Activated T-helper 1 cell treated with anti-CD3 and anti-CD28 coated beads, Interleukin-12 subunit alpha, Interleukin-12 subunit beta, Interleukin-2, Interleukin-4 antibody, amounts not matched to agents 30 ng/mL and 10 ng/mL and 1 ng/mL, durations not matched to agents 14 hours and 24 hours and 36 hours (primary cell): ENCODE measurements at regions not wholly inside any gene's neighbourhood (a gene's known extent, or its start where the extent isn't known, plus 50 kb on each side); places are given as distances from the start of the nearest gene placed in this dataset.

Experiments
- DNase-seq: peaks from one replicate; pipeline ENCODE4 v3.0.0; 2021; ENCODE audit warnings: low spot score
- H3K27ac Mint-ChIP-seq: one replicate; pipeline ENCODE4 v1.8.0; 2021; ENCODE audit warnings: mild to moderate bottlenecking, mixed read lengths
- H3K27me3 Mint-ChIP-seq: one replicate; pipeline ENCODE4 v1.8.0; 2022; ENCODE audit warnings: mild to moderate bottlenecking, moderate library complexity, mixed read lengths; ENCODE audit not compliant: insufficient read depth
- H3K36me3 Mint-ChIP-seq: one replicate; pipeline ENCODE4 v1.8.0; 2021; ENCODE audit warnings: low read depth, mixed read lengths
- H3K4me1 Mint-ChIP-seq: one replicate; pipeline ENCODE4 v1.8.0; 2021; ENCODE audit warnings: low read depth, mixed read lengths
- H3K4me3 Mint-ChIP-seq: one replicate; pipeline ENCODE4 v1.8.0; 2021; ENCODE audit warnings: mild to moderate bottlenecking, moderate library complexity, mixed read lengths
- H3K9me3 Mint-ChIP-seq: one replicate; pipeline ENCODE4 v1.8.0; 2021; ENCODE audit warnings: mixed read lengths
- intact Hi-C: fragments of 100-400 bp; cut with micrococcal nuclease; formaldehyde crosslinking; loops from one replicate; pipeline ENCODE4 v1.15.1; 2024

DNA sequence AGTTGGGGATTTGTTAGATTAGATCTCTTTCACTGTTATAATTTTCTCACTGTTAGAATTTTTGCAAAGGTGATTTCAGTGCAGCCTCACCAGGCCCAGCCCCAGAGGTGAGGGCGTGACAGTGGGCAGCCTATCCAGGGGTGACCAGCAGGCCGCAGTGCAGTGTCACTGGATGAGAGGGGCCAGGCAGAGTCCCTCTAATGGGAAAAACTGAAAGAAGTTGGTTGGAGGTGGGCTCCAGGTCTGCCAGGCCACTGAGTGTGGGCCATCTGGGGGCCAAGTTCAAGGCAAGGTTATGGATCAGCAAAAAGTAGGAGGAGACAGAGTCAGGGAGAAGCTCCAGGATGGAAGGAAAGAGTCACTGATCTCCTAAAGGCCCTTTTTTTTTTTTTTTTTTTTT lies 90.5 kb upstream of the SDK1 start:
- H3K9me3 Mint-ChIP-seq = no peaks in the 10 kb centered on the region
- H3K27me3 Mint-ChIP-seq = peaks cover 4% of the 10 kb centered on the region
- H3K4me3 Mint-ChIP-seq = no peak overlapping the region
- no peak for DNase-seq
- intact Hi-C loops = no loop called here
- H3K27ac Mint-ChIP-seq = no peak overlapping the region
- H3K4me1 Mint-ChIP-seq = no peaks in the 10 kb centered on the region
- no peaks in the 10 kb centered on the region for H3K36me3 Mint-ChIP-seq

DNA sequence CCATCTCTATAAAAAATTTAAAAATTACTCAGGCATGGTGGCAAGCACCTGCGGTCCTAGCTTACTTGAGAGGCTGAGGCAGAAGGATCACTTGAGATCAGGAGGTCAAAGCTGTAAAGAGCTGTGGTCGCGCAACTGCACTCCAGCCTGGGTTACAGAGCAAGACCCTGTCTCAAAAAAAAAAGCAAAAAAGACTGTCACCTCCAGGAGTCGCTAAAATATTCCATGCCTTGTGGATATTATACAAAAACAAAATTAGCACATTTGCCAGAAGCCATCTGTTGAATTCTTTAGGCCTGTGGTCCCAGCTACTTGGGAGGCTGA lies 87.0 kb upstream of the SDK1 start:
- Mint-ChIP-seq H3K36me3 (no peaks in the 10 kb centered on the region), H3K4me1 (no peaks in the 10 kb centered on the region), H3K9me3 (no peaks in the 10 kb centered on the region), H3K27me3 (peaks cover 10% of the 10 kb centered on the region), H3K4me3 (no peak overlapping the region), H3K27ac (no peak overlapping the region)
- DNase-seq = no peak
- intact Hi-C loops = no loop called here

DNA sequence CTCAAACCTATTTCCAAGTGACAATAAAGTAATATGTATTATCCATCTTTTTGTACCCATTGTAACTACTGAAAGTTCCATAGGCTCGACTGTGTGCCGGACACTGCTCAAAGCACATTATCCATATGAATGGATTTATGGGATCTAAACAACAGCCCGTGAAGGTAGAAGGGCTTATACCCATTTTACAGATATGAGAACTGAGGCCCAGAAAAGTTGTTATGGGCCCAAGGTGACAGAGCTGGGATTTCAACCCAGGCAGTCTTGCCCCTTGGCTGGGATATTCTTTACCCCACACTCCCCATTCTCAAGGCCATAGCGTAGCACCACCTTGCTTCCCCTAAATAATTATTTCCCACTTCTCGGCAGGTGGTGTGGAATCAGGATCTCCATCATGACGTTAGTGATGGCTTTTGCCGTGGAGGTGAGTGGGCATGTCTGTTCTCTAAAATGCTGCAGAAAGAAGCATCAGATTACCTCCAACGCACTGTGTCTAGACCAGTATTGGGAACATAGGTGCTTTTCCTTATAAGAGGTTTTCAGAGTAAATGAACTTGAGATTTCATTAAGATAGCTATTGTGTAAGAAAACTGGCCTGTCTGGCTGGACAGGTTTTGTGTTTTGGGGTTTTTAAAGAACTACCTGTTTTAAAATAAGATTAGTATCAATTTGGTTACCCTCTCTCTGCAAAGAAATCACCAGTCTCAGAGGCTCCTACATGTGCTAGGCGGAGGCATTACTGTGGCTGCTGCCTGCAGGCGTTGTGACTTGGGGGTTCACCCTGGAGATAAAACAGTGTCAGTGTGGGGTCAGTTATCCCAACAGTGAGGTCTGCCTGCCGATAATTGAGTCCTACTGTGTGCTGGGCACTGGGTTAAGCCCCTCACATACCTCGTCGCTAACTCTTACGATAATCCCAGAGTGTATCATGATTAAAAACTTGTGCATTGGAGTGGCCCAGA lies 85.1 kb upstream of the SDK1 start:
- Mint-ChIP-seq H3K27me3 (peaks cover 8% of the 10 kb centered on the region), H3K4me3 (no peak overlapping the region), H3K9me3 (no peaks in the 10 kb centered on the region), H3K27ac (no peak overlapping the region), H3K4me1 (no peaks in the 10 kb centered on the region), H3K36me3 (no peaks in the 10 kb centered on the region)
- DNase-seq = no peak
- intact Hi-C loops = no loop called here

DNA sequence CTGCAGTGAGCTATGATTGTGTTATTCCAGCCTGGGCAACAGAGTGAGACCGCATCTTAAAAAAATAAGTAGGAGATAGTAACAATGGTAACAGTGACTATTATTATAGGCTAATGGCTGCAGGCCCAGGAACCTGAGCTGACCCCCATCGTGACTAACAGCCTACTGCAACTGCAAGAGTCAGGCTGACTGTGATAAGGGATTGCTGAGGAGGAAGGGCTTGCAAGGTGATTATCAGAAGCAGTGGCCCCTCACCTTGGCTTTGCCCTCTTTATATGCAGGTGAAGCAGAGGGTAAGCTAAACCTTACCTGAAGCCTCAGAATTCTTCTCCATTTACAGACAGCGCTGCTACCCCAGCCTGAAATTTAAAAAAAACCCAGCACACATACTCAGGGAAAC lies 83.9 kb upstream of the SDK1 start:
- Mint-ChIP-seq H3K9me3 (no peaks in the 10 kb centered on the region), H3K4me3 (no peak overlapping the region), H3K36me3 (no peaks in the 10 kb centered on the region), H3K27ac (no peak overlapping the region), H3K4me1 (no peaks in the 10 kb centered on the region), H3K27me3 (peaks cover 8% of the 10 kb centered on the region)
- intact Hi-C loops = no loop called here
- DNase-seq = no peak

DNA sequence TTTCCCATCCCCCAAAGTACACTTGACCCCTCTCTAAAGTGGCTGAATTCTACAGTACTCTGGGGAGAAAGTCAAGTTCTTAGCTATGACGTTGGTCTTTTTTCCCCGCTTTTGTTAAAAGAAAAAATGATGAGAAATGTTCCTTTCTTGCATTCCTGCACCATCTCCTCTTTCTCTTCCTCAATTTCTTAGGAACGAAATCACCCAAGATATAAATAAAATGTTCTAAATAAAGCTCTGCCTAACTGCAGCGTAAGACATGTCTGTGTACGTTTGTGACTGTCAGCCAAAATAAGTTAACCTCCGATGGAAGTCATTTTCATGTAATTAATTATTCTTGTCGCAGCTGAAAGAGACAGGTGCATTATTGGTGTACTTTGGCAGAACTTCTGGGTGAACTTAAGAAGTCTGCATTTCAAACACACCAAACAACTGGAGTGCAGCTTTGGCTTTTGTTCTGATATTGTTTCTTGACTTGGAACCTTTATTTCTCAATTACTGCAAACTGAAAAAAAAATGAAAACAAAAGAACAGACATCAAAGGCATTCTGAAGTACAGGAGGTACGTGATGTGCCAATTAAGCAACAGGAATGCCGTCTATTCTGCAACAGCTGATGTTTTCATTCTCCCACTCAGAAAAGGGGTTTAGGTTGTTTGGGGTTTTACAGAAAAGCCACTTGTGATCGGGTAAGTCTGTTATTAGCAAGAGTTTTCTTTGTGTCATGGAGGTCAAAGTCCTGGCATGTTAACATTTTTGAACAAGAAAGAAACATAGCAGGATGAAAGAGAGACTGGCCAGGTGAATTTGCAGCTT lies 82.4 kb upstream of the SDK1 start:
- DNase-seq = no peak
- Mint-ChIP-seq H3K9me3 (no peaks in the 10 kb centered on the region), H3K27me3 (peaks cover 8% of the 10 kb centered on the region), H3K36me3 (no peaks in the 10 kb centered on the region), H3K4me1 (no peaks in the 10 kb centered on the region), H3K27ac (no peak overlapping the region), H3K4me3 (no peak overlapping the region)
- intact Hi-C loops = no loop called here

DNA sequence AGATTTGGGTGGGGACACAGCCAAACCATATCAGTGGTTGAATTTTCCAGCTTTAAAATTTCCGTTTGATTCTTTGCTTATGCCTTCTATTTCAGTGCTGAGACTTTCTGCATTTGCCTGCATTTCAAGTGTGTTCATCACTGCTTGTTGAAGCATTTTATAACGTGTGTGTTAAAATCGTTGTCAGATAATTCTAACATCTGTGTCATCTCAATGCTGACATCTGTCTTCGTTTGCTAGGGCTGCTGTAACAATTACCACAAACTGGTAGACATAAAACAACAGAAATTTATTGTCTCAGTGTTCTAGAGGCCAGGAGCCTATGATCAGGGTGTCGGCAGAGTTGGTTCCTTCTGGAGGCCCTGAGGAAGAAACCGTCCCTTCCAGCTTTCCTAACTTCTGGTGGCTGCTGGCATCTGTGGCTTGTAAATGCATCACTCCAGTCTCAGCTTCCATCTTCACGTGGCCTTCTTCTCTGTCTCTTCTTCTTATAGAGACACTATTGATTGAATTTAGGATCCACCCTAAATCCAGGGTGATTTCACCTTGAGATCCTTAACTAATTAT lies 71.1 kb upstream of the SDK1 start:
- Mint-ChIP-seq H3K4me3 (no peak overlapping the region), H3K36me3 (peaks cover 3% of the 10 kb centered on the region), H3K27ac (no peak overlapping the region), H3K9me3 (peaks cover 6% of the 10 kb centered on the region), H3K27me3 (no peaks in the 10 kb centered on the region), H3K4me1 (peaks cover 19% of the 10 kb centered on the region)
- intact Hi-C loops = no loop called here
- no peak for DNase-seq

DNA sequence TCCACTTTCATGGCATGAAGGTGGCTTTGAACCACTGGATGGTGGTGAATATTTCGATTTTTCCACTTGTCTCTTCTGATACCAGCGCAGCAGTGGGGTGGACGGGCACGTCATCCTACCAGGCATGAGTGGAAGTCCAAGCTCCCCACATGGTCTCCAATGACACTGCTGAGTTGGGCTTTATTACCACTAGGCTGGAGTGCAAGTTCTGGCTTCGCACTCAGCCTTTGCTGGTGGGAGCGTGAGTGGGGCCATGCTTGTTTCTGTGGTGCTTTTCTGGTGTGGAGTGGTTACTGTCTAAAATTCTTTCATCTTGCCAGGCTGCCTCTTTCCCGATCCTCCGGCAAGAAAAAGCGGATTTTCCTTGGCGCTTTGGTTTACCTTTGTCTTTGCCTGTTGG lies 70.1 kb upstream of the SDK1 start:
- Mint-ChIP-seq H3K27ac (no peak overlapping the region), H3K9me3 (peaks cover 14% of the 10 kb centered on the region), H3K27me3 (peaks cover 3% of the 10 kb centered on the region), H3K36me3 (peaks cover 5% of the 10 kb centered on the region), H3K4me3 (no peak overlapping the region), H3K4me1 (peaks cover 19% of the 10 kb centered on the region)
- intact Hi-C loops = no loop called here
- no peak for DNase-seq

DNA sequence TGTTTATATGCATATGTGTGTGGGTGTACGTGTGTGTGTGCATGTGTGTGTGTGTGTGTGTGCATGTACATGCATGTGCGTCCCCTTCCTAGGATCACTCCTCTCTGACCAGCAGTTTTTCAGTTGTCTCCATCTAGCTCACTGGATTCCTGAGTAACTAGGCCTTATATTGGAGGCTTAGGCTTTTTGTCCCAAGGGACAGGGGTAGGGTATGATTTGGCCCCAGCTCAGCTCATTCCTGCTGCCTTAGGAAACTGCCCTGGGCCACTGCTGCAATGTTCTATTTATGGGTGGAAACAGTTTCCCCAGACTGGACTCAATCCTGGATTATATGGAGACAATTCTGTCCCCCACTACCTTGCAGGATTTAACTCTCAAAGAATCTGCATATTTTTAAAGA lies 68.8 kb upstream of the SDK1 start:
- H3K27ac Mint-ChIP-seq = no peak overlapping the region
- H3K9me3 Mint-ChIP-seq = peaks cover 18% of the 10 kb centered on the region
- no peak for DNase-seq
- peaks cover 13% of the 10 kb centered on the region for H3K4me1 Mint-ChIP-seq
- intact Hi-C loops = no loop called here
- peaks cover 3% of the 10 kb centered on the region for H3K27me3 Mint-ChIP-seq
- no peak overlapping the region for H3K4me3 Mint-ChIP-seq
- peaks cover 2% of the 10 kb centered on the region for H3K36me3 Mint-ChIP-seq

DNA sequence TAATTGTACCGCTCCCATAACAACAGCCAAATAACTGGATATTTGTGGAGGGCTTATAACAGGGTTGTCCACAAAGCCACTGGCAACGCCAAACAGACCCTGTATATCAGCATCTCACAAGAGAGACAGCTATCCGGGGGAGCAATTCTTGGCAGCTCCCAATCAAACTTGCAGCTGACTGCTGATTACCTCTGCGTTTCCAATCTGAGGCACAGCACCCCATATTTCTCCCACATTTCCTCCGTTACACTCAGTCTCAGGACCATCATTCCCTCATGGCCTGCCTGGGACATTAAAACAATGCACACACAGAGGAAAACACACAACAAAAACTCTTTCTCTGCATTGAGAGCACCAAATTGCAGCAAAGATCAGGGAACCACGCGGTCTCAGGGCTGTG lies 67.8 kb upstream of the SDK1 start:
- Mint-ChIP-seq H3K36me3 (peaks cover 2% of the 10 kb centered on the region), H3K27me3 (peaks cover 3% of the 10 kb centered on the region), H3K4me1 (peaks cover 5% of the 10 kb centered on the region), H3K4me3 (no peak overlapping the region), H3K27ac (no peak overlapping the region), H3K9me3 (peaks cover 18% of the 10 kb centered on the region)
- intact Hi-C loops = no loop called here
- no peak for DNase-seq

DNA sequence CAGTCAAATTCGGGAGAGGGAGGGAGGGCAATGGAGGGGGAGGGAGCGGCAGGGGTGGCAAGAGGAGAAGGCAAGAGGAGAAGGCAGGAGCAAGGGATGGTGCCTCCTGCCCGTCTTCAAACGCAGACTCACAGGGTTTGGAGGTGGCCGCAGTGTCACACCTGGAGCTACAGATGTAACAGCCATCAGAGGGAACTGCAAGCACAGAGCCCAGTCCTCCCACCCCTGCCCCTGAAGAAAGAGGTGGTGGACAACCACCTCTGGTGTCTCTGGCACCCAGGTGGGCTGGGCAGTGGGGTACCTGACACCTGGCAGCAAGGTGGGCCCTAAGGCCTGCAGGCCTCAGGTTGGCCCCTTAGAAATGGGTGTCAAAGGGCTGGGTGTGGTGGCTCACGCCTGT lies 67.0 kb upstream of the SDK1 start:
- H3K36me3 Mint-ChIP-seq = peaks cover 2% of the 10 kb centered on the region
- H3K9me3 Mint-ChIP-seq = peaks cover 18% of the 10 kb centered on the region
- peaks cover 3% of the 10 kb centered on the region for H3K27me3 Mint-ChIP-seq
- intact Hi-C loops = no loop called here
- H3K4me3 Mint-ChIP-seq = no peak overlapping the region
- DNase-seq = no peak
- H3K4me1 Mint-ChIP-seq = no peaks in the 10 kb centered on the region
- no peak overlapping the region for H3K27ac Mint-ChIP-seq

DNA sequence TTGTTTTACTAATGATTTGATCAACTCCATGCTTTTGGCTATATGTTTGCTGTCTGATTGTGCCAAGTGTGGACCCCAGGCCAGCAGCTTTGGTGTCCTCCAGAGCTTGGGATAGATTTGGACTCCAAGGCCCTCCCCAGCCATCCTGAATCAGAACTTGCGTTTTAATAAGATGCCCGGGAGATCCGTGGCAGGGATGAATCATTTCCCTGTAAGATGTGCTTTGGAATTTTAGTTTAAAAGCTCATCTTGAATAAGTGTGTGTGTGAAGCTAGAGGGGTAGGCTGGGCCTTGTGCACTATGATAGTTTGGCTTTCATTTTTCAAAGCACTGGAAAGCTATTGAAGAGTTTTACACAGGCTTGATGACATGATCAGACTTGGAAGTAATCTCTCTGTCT lies 66.2 kb upstream of the SDK1 start:
- H3K36me3 Mint-ChIP-seq = peaks cover 2% of the 10 kb centered on the region
- H3K27me3 Mint-ChIP-seq = peaks cover 3% of the 10 kb centered on the region
- no peak overlapping the region for H3K4me3 Mint-ChIP-seq
- intact Hi-C loops = no loop called here
- peaks cover 15% of the 10 kb centered on the region for H3K9me3 Mint-ChIP-seq
- H3K4me1 Mint-ChIP-seq = no peaks in the 10 kb centered on the region
- H3K27ac Mint-ChIP-seq = no peak overlapping the region
- DNase-seq = no peak

DNA sequence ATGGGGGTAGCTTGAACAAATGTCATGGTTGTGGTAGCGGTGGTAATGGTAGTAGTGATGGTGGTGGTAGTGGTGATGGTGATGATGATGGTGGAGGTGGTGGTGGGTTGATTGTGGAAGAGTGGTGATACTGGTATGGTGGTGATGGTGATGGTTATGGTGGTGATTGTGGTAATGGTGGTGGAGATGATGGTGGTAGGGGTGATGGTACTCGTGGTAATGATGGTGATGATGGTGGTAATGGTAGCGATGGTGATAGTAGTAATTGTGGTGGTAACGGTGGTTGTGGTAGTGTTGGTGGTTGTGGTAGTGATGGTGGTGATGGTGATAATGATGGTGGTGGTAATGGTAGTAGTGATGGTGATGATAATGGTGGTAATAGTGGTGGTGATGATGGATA lies 65.7 kb upstream of the SDK1 start:
- no peak overlapping the region for H3K4me3 Mint-ChIP-seq
- H3K36me3 Mint-ChIP-seq = peaks cover 2% of the 10 kb centered on the region
- intact Hi-C loops = no loop called here
- DNase-seq = no peak
- H3K27me3 Mint-ChIP-seq = peaks cover 3% of the 10 kb centered on the region
- no peak overlapping the region for H3K27ac Mint-ChIP-seq
- H3K4me1 Mint-ChIP-seq = no peaks in the 10 kb centered on the region
- H3K9me3 Mint-ChIP-seq = peaks cover 15% of the 10 kb centered on the region

DNA sequence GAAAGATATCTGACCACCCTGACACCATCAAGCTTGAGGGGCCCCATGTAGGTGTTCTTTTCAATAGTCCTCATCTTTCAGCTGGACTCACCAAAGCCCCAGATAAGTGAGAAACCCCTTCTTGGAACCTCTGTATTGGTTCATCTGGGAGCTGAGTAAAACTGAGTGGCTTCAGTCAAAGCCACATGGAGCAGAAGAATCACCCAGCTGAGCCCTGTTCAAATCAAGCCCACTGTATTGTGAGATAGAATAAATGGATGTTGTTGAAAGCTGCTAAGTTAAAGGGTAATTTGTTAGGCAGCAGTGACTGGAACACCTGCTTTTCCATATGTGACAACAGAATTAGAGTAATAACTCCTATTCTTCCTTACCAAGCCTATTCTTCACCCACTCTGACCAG lies 64.8 kb upstream of the SDK1 start:
- H3K27me3 Mint-ChIP-seq = peaks cover 6% of the 10 kb centered on the region
- H3K36me3 Mint-ChIP-seq = peaks cover 2% of the 10 kb centered on the region
- H3K27ac Mint-ChIP-seq = no peak overlapping the region
- no peaks in the 10 kb centered on the region for H3K4me1 Mint-ChIP-seq
- no peak overlapping the region for H3K4me3 Mint-ChIP-seq
- intact Hi-C loops = no loop called here
- DNase-seq = no peak
- H3K9me3 Mint-ChIP-seq = peaks cover 15% of the 10 kb centered on the region
